ENCODE measurements at regions not wholly inside any gene's neighbourhood (a gene's known extent, or its start where the extent isn't known, plus 50 kb on each side); places are given as distances from the start of the nearest gene placed in this dataset.
"Not testable (repeated sequence)": the region's sequence is repeated elsewhere in the genome, so short reads cannot be mapped to it uniquely, and the experiment has no call there.

GRCh38 chr5:123976379-123977033 is 464.5 kb downstream of the CSNK1G3 start:
- TF ChIP-seq, protein P1, sequence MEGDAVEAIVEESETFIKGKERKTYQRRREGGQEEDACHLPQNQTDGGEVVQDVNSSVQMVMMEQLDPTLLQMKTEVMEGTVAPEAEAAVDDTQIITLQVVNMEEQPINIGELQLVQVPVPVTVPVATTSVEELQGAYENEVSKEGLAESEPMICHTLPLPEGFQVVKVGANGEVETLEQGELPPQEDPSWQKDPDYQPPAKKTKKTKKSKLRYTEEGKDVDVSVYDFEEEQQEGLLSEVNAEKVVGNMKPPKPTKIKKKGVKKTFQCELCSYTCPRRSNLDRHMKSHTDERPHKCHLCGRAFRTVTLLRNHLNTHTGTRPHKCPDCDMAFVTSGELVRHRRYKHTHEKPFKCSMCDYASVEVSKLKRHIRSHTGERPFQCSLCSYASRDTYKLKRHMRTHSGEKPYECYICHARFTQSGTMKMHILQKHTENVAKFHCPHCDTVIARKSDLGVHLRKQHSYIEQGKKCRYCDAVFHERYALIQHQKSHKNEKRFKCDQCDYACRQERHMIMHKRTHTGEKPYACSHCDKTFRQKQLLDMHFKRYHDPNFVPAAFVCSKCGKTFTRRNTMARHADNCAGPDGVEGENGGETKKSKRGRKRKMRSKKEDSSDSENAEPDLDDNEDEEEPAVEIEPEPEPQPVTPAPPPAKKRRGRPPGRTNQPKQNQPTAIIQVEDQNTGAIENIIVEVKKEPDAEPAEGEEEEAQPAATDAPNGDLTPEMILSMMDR (IDR thresholded peaks at IDR 0.05), result no peak
- H3K36me3 ChIP-seq, result no peaks in the 10 kb centered on the region
- no peaks in the 10 kb centered on the region for H3K27me3 ChIP-seq (ENCODE audit: low read depth)
- intact Hi-C loops (cut with DNase I), result no loop called here
- no peak overlapping the region for H3K27ac ChIP-seq
- H3K9me3 ChIP-seq, result no peaks in the 10 kb centered on the region
- ATAC-seq (no peak), DNase-seq (no peak)
- H3K4me3 ChIP-seq, result no peak overlapping the region
- no peaks in the 10 kb centered on the region for H3K4me1 ChIP-seq

DNA sequence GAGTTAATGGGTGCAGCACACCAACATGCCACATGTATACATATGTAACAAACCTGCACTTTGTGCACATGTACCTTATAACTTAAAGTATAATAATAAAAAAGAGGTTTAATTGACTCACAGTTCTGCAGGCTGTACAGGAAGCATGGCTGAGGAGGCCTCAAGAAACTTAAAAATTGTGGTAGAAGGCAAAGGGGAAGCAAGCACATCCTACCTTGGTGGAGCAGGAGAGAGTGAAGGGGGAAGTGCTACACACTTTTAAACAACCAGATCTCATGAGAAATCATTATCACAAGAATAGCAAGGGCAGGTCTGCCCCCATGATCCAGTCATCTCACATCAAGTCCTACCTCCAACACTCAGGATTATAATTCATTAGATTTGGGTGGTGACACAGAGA is 463.5 kb downstream of the CSNK1G3 start:
- H3K27me3 ChIP-seq (ENCODE audit: low read depth); H3K4me1 ChIP-seq; DNase-seq; H3K36me3 ChIP-seq; H3K9me3 ChIP-seq; H3K27ac ChIP-seq; intact Hi-C loops (cut with DNase I); ATAC-seq; H3K4me3 ChIP-seq: not testable (repeated sequence)

DNA sequence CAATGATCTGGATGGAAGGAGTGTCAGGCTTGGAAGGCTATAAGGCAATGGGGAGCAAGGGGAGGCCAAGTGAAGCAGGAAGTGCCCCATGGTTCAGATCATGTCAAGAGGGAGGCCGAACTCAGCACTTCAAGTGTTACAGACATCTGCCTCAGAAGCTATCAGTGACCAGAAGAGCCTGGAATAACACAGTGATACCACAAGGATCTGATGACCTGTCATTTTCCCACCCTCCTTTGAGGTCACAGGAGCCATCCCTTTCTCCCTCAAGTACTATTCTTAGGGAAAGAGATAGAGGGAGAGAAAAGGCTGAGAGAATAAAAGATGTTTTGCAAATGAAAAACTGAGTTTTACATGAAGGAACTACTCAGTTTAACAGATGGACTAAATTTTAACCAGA is 454.8 kb downstream of the CSNK1G3 start:
- DNase-seq, result no peak
- Histone ChIP-seq H3K27ac (no peak overlapping the region), H3K9me3 (no peaks in the 10 kb centered on the region), H3K27me3 (ENCODE audit: low read depth) (no peaks in the 10 kb centered on the region), H3K4me3 (no peak overlapping the region), H3K36me3 (no peaks in the 10 kb centered on the region), H3K4me1 (no peaks in the 10 kb centered on the region)
- no peak for ATAC-seq
- TF ChIP-seq, protein P1 (IDR thresholded peaks at IDR 0.05), result no peak
- intact Hi-C loops (cut with DNase I), result no loop called here

GRCh38 chr5:123965626-123966025 is 453.6 kb downstream of the CSNK1G3 start:
- Histone ChIP-seq H3K27ac (no peak overlapping the region), H3K4me1 (no peaks in the 10 kb centered on the region), H3K36me3 (no peaks in the 10 kb centered on the region), H3K9me3 (no peaks in the 10 kb centered on the region), H3K4me3 (no peak overlapping the region), H3K27me3 (ENCODE audit: low read depth) (no peaks in the 10 kb centered on the region)
- ATAC-seq (no peak), DNase-seq (no peak)
- TF ChIP-seq, protein P1 (IDR thresholded peaks at IDR 0.05), result no peak
- intact Hi-C loops (cut with DNase I), result no loop called here

GRCh38 chr5:123964884-123965283 is 452.9 kb downstream of the CSNK1G3 start:
- no peak for ATAC-seq
- no peaks in the 10 kb centered on the region for H3K9me3 ChIP-seq
- H3K27me3 ChIP-seq (ENCODE audit: low read depth), result no peaks in the 10 kb centered on the region
- TF ChIP-seq, protein P1 (IDR thresholded peaks at IDR 0.05), result no peak
- H3K4me3 ChIP-seq, result no peak overlapping the region
- intact Hi-C loops (cut with DNase I), result no loop called here
- H3K27ac ChIP-seq, result no peak overlapping the region
- no peaks in the 10 kb centered on the region for H3K4me1 ChIP-seq
- no peaks in the 10 kb centered on the region for H3K36me3 ChIP-seq
- no peak for DNase-seq

GRCh38 chr5:123960526-123960925 is 448.5 kb downstream of the CSNK1G3 start:
- no peak for DNase-seq
- ATAC-seq, result no peak
- intact Hi-C loops (cut with DNase I), result no loop called here
- TF ChIP-seq, protein P1 (IDR thresholded peaks at IDR 0.05), result no peak
- no peaks in the 10 kb centered on the region for H3K9me3 ChIP-seq
- H3K27ac ChIP-seq, result no peak overlapping the region
- no peaks in the 10 kb centered on the region for H3K36me3 ChIP-seq
- no peak overlapping the region for H3K4me3 ChIP-seq
- H3K27me3 ChIP-seq (ENCODE audit: low read depth), result no peaks in the 10 kb centered on the region
- no peaks in the 10 kb centered on the region for H3K4me1 ChIP-seq
